Left ventricle myocardium superior (tissue), 1 donor: ENCODE measurements at regions not wholly inside any gene's neighbourhood (a gene's known extent, or its start where the extent isn't known, plus 50 kb on each side); places are given as distances from the start of the nearest gene placed in this dataset.

Source experiments
- ATAC-seq: fragments of 200-7000 bp; cut with Tn5 transposase; one replicate; pipeline ENCODE4 v1.9.1; 2020; ENCODE audit warnings: mild to moderate bottlenecking, moderate library complexity
- DNase-seq: peaks from one replicate; pipeline ENCODE4 v3.0.0-alpha.2; 2020
- intact Hi-C: fragments of 100-400 bp; cut with micrococcal nuclease; formaldehyde crosslinking; loops from one replicate; pipeline ENCODE4 v1.11.0; 2022
- donor health status: DM: no; HTN: yes; CAD: no; lungs with severe emphysema.

DNA sequence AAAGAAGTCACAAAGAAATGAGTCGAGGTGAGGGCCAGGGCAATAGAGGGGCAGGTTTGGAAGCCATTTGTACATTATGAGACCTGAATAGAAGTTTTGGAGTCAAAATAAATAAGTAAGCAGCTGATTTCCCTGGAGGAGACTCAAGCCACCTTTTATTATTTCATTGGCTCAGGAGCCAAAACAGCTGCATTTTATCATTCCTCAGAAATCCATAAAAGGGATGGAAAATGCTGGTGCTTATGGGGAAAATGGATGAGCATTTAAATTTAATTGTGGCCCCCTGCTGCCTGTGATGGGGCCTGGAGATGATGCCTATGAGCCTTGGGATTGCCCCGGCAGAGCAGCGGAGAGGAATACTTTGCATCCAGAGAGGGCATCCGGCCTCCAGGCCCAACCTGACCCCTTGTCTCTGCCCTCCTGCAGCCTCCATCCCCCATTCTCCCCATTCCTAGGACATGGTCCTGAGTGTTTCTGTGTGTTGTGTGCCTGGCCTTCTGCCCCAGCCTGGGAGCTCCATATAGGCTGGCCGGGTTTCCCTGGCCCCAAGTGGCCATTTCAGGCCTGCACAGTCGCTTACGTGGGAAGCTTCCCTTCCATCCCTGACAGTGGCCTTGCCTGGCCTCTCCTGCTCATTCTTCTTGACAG is 296.8 kb upstream of the ZMIZ1 start:
- intact Hi-C loops, result no loop called here
- ATAC-seq, result no peak

DNA sequence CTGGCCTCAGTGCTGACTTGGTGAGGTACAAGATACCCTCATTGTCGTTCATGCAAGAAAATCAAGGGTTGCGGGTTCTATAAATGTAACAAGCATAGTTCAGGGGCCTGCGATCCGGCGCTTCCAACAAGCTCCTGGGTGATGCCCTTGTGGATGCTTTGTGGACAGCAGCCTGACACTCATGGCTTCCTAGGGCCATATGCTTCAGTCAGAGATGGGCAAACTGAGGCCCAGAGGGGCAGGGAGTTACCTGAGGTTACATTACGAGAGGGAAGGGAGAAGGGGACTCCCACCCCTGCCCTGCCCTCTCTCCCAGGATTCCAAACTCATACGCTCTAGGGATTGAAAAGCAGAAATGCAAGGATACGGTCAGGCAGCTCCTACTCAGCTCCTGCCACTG is 296.3 kb upstream of the ZMIZ1 start:
- intact Hi-C loops, result no loop called here
- no peak for DNase-seq

More for the DNA sequence above, 296.8 kb upstream of the ZMIZ1 start:
- no peak for DNase-seq

DNA sequence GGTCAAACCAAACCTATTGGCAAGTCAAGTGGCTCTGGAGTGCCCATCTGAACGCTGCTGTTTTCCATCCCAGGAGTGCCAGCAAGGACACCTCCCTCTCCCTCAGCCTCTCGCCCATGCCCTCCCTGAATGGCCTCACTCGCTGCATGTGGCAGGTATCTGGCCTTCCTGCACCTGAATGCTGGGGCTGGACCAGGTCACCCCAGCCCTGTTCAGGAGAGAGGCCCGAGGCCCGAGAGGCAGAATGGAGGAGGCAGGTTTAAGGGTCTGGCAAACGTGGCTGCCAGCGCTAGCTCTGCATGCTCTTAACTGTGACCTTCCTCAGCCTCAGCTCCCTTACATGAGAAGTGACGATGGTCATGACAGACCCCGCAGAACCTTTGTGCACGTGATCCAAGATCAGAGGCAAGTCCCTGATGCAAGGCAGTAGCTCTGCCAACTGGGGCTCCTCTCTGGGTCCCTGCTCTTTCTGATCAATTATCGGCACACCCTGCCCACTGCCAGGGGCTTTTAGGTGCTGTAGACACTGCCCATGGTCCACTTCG is 295.7 kb upstream of the ZMIZ1 start:
- ATAC-seq, result no peak
- intact Hi-C loops, result no loop called here
- no peak for DNase-seq

More for the DNA sequence above, 296.3 kb upstream of the ZMIZ1 start:
- ATAC-seq, result no peak

DNA sequence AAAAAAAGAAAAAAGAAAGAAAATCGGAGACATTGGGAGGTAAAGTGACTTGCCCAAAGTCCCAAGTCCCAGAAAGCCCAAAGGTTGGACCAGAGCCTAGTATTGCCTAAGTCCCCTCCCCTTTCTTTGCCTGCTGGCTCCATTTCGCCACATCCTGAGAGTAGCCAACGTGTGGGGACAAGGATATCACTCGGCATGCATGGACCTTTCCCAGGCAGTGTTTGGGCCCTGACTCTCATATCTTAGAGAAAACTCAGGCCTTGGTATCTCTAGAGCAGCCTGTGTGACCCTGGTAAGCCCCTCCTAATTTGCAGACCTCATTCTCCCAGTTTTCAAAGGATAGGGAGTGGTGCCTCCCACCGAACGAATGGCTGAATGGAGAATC is 294.2 kb upstream of the ZMIZ1 start:
- intact Hi-C loops, result no loop called here
- DNase-seq (no peak), ATAC-seq (no peak)

DNA sequence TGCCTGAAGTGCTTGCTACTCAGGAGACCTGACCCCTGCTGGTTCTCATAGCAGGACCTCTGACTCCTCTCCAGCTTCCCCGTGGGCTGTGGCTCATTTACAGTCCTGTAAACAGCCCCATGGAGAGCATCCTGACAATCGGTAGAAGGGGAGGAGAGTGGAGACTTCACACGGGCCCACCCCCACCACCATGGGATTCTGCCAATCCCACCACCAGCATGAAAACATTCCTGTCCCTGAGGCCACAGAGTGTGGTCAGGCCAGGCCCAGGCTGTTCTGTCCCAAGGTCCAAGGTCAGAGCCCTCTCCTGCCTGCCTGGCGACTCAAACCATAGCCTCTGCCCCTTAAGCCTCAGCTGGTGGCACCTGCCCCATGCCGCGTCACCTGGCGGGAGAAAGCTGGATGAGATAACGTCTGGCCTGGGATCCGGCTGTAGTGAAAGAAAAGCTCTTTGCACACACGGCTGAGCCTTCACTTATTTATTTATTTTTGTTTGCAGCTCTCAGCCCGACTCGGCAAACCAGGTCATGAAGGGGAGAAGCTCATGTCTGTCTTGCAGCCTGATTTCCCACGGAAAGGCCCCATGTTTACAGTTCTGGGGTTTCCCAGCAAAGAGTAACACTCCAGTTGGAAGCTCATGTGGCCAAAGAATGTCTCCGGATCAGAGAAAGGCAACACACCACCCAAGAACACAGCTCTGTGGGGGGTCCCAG is 293.6 kb upstream of the ZMIZ1 start:
- ATAC-seq (no peak), DNase-seq (no peak)
- intact Hi-C loops, result no loop called here

DNA sequence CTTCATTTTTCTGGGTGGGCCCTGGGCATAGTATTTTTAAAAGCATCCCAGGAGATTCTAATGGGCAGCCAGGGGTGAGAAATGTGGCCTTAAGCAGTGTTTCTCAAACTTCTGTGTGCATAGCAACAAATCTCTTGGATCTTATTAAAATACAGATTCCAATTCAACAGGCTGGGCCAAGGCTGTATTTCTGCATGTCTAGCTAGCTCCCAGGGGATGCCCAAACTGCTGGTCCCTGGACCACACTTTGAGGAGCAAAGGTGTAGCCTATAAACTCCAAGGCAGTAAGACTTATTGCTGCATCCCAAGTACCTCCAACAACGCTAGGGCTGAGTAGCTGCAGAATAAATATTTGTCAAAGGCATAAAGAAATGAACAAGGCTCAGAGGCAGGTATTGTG is 292.9 kb upstream of the ZMIZ1 start:
- intact Hi-C loops, result no loop called here
- no peak for DNase-seq
- no peak for ATAC-seq

DNA sequence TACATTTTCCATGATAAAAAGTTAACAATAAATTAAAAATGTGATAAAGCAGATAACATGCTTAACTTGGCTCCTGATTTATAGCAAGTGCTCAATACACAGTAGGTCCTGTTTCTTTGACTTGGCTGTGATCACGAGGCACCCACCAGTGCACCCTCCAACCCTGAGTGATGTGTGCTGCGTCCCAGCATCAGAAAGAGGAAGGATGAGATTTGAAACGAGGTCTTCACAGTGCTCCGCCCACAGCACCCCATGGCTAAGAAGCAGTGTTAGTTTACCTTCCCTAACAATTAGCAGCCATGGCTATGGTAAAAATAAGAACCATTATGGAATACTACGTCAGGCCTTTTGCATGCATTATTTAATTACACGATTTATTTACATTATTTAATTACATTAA is 292.0 kb upstream of the ZMIZ1 start:
- intact Hi-C loops, result no loop called here
- DNase-seq (no peak), ATAC-seq (no peak)

DNA sequence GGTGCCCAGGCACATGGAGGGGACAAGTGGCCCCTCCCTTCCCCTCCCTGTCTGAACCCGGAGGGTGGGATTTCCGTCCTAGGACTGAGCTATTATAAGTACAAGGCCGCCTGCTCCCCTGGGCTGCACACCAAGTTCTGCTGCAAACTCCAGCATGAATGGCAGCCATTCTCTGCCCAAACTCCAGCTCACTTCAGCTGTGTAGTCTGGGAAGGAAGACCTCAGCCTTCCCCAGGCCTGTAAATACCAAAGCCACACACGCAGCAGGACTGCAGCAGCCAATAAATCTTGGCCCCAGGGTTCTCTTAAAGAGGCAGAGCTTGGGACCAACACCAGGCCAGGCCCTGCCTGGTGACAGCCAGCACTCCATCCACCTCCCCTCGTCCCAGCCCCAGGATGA is 291.3 kb upstream of the ZMIZ1 start:
- DNase-seq (peak; percentile 77), ATAC-seq (peak; percentile 86)
- intact Hi-C loops, result no loop called here

DNA sequence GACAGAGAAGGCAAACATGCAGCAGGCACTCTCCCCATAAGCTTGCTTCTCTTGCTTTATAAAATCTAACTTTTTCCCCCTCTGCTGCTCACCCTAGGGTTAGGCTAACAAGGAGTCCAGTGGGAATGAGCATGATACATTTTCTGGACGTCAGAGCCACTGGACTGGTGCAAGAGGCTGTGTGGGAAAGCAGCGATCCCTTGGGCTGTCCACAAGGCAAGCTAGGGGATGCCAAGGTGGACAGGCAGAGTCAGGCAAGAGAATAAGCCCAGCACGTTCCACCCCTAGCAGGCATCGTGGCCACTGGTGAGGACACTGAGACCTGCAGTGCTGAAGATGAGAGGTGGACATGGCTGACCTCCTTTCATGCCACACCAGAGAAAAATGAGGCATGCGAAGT is 290.9 kb upstream of the ZMIZ1 start:
- peak; percentile 32 for ATAC-seq
- intact Hi-C loops, result no loop called here

DNA sequence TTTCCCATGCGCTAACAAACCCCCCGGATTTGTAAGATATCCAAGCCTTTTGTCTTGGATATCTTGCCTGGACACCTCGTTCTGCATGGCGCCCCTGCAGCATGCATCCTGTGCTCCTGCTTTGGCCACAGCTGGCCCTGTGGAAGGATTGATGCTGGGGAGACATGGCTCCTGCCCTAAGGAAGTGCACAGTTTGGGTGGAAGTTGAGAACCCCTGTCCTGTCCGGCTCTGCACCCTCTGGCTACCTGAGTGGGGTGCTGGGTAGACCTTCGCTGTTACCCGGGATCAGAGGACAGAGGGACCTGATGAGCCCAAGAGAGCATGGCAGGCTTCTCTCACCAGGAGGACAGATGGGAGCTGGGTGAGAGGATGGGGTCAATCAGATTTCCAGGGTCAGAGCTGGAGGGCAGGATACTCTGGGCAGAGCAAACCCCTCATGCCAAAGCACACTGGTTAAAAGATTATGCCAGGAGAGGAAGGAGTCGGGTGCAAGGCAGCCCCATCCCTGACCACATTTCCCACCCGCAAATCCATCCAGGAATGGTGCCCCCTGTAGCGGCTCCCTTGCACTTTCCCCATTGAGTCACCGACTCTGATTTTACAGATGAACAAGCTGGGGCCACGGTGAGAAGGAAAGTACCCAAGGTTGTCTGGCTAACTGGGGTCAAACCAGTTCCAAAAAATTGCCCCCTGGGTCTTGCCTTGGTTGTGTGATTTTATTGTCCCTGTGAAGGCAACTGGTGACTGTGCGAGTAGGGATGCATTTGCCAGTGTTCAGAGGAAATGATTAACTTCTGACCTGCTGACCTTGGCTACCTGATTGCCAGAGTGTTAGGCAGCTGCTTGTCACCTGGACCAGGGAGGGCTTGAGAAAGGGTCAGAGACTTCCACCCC is 290.1 kb upstream of the ZMIZ1 start:
- ATAC-seq (no peak), DNase-seq (no peak)
- intact Hi-C loops, result no loop called here

More for the DNA sequence above, 290.9 kb upstream of the ZMIZ1 start:
- no peak for DNase-seq

DNA sequence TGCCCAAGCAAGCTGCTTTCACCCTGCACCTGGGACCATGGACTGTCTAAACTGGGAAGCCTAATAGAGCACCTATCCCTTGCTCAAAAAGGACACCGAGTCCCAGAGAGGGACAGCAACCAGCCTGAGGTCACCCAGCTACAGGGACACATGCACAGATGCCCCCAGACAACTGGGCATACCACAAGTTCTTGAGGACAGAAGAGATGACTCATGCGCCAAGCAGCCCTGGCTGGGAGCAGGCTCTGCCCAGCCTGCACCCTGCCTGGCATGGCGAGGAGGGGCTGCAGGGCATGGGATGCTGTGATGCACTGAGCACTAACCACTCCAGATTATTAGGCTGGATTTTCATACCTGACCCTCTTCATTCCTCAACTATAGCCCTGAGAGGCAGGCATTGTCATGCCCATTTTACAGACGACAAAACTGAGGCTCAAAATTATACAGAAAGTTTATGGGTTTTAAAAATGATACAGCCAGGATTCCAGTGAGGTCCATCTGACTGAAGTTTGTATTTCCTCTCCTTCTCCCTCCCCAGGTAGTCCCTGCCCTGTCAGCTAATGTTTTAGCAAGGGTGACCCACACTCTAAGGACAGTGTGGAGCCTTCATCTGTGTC is 289.3 kb upstream of the ZMIZ1 start:
- intact Hi-C loops, result no loop called here
- DNase-seq, result no peak
- no peak for ATAC-seq

DNA sequence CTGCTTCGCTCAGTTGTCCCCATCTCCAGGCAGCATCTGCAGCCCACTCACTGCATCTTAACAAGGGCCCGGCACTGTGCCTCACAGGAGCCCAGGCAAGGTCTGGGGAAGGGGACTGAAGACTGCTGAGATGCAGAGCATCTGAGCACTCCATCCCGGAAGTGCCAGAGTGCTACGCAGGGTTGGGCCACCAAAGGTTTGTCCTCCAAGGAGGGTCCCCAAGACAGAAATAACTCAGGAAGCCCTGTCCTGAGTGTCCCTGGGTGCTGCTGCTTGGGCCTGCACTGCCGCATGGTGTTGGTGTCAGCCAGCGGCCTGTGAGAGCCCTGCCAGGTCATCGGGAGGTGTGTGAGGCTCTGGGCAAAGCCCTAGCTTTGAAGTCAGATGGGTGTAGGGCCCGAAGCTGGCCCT is 288.2 kb upstream of the ZMIZ1 start:
- peak; percentile 72 for ATAC-seq
- intact Hi-C loops, result no loop called here
- DNase-seq, result peak; percentile 82

DNA sequence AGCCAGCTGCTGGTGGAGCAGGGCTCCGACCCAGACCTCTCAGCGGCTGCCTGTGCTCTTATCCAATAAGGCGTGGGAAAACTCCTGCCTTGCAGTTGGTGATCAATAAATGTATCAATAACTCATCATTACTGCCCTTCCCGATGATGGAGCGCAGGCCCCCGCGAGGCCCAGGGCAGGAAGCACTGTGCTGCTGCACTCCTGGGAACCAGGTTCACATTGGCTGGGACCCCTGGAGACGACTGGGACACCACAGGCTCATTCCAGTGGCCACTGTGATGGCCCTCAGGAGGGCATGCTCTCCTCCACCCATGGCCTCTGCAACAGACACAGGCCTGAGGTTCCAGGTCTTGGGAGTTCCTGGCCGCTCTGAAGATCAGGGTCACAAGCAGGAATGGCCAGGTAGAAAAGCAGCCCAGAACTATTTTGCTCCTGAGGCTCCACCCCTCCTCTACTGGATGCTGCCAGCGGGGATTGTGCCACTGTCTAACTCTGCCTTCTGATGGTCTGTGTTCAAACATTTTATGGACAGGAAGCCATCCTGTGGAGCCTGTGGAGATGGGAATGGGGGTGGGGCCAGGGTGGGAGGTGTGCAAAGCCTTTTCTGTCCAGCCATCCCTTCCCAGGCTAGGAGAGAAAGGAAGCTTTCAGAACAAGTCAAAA is 287.4 kb upstream of the ZMIZ1 start:
- intact Hi-C loops, result no loop called here
- DNase-seq, result no peak
- no peak for ATAC-seq

DNA sequence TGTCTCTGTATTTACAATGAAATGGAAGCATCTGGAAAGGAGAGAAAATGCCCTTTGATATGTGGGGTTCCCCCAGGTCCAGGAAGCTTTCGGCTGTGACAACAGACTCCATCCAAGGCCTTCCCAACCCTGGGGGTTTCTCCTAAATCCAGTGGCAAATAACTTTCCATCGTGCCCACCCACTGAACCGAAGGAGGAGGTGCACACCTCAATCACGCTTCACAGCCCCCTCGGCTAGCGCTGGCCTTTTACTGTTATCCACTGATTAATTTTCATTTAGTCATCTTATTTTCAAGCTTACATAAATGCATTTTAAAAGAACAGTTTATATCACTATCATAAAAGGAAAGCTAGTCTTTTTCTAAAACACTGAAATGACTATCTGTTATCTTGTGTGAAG is 286.8 kb upstream of the ZMIZ1 start:
- intact Hi-C loops, result no loop called here
- no peak for ATAC-seq
- DNase-seq, result no peak

DNA sequence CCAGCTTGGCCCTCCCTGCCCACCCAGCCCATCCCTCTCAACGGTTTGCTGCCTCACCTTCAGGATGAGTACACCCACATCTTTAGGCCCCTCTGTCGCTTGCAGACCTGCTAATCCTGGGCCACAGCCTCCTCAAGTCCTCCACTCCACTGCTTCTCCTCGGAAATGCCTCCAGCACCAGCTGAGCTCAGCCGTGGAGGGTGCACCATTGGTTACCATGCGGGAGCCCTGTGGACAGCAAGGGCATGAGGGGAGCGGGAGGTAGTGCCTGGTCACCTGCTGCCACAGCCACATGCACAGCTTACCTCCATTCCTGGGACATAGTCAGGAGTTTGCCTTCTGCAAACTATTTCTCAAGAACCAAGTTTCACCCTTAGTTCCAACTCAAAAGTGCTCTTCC is 286.3 kb upstream of the ZMIZ1 start:
- DNase-seq, result no peak
- intact Hi-C loops, result no loop called here
- ATAC-seq, result no peak

DNA sequence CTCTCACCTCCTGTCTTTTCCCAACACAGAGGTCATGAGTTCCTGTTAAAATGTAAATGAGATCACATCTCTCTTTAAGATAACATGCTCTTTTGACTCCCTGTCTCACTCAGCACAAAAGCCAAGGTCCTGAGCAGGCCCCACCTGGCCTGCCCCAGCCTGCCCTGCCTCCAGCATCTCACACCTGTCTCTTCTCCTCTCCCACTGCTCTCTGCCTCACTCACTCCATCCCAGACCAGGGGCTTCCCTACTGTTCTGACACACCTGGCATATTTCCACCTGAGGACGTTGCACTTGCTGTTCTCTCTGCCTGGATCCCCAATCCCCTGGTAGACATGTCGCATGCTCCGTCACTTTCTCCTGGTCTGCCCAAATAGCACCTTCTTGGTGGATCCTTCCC is 285.0 kb upstream of the ZMIZ1 start:
- intact Hi-C loops, result no loop called here
- ATAC-seq (no peak), DNase-seq (no peak)

DNA sequence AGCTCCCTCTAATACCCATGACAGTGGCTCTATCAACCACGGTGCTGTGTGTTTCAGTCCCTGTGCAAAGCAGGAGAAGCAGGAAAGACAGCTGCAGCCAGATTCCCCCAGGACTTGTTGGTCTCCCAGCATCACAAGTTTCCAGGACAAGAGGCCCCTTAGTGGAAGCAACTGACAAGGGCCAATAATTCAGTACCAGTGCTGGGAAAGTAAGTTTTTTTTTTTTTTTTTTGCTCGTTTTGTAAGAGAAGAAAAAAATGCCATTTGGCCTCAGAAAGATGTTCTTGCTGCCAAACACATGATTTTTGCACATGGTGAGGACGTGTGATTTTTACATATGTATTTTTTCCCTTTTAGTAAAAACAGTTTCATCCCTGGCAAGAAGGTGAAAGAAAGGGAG is 284.2 kb upstream of the ZMIZ1 start:
- intact Hi-C loops, result no loop called here
- DNase-seq (no peak), ATAC-seq (peak; percentile 23)

DNA sequence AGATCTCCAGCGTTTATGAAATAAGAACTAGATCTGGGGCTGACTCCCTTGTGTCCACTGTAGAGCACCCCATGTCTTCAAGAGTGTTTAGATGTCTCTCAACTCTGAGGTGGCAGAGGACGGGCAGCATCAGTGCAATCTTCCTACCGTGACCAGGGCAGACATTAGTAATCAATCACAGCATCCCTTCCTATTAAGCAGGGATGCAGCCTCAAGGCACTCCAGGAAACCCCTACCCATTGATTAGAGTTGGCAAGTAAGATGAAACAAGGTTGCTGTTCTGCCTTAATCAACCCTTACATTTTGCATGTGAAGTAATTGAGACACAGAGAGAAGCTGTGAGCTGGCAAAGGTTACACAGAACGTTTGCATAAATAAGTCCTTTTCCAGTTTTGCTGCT is 283.7 kb upstream of the ZMIZ1 start:
- no peak for ATAC-seq

DNA sequence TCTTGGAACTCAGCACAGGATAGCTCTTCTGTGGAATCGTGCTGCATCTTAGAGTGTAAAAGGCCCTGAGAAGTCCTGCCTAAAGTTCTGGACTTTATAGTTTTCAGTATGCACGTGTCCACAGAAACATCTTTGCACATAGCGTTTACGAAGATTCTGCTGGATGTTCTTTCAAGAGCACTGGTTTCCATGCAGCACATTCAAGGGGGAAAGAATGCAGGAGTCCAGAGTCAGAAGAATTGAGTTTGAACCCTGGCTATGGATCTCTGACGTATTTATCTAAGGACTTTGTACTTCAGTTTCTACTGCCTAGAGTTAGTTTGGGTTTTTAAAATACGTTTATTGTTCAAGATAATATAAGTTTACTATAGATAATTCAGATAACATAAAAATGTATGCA is 282.8 kb upstream of the ZMIZ1 start:
- DNase-seq (no peak), ATAC-seq (no peak)
- intact Hi-C loops, result no loop called here

More for the DNA sequence above, 283.7 kb upstream of the ZMIZ1 start:
- no peak for DNase-seq
- intact Hi-C loops, result no loop called here
